ENCODE measurements at regions not wholly inside any gene's neighbourhood (a gene's known extent, or its start where the extent isn't known, plus 50 kb on each side); places are given as distances from the start of the nearest gene placed in this dataset.
"Not testable (repeated sequence)": the region's sequence is repeated elsewhere in the genome, so short reads cannot be mapped to it uniquely, and the experiment has no call there.

DNA sequence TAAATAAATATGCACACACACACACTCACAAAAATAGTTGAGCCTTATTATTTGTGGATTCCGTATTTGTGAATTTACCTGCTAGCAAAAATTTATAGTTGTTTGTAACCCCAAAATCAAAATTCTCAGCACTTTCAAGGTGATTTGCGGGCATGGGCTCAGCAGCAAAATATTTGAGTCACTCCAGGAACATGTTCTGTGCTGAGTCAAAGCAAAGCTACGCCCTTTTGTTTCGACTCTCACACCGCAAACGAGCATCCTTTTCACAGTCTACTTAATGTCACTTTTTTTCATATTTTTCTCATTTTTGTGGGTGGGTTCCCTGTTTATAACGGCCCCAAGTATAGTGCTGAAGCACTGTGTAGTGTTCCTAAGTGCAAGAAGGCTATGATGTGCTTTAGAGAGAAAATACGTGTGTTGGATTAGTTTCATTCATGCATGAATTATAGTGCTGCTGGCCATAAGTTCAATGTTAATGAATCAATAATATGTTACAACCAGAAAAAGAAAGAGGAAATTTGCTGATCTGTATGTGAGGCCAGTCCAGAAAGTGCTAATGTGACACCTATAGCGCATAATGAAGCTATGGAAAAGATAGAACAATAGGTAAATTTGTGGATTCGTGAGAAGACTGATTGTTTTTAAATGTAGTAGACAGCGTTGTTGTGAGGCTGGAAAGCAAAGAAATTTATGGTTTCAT is 723.2 kb upstream of the AGA start:
- DNase-seq (ENCODE audit: low read depth in 2 of 2), result no peak

DNA sequence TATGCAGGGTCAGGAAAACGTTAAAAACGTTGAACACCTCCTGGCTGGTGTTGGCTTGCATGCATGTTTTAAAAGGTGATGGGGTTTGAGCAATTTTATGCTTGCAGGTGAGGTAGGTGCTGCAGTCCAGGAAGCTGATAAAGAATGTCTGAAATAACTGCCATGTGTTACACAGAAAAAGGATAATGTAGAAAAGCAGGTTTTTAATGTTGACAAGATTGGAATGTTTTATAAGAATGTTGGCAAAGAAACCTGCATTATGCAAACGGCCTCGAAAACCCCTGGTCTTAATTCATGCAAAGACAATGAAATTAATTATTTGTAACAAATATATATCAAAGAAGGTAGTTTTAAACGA is 723.7 kb upstream of the AGA start:
- no peak for DNase-seq (ENCODE audit: low read depth in 2 of 2)

DNA sequence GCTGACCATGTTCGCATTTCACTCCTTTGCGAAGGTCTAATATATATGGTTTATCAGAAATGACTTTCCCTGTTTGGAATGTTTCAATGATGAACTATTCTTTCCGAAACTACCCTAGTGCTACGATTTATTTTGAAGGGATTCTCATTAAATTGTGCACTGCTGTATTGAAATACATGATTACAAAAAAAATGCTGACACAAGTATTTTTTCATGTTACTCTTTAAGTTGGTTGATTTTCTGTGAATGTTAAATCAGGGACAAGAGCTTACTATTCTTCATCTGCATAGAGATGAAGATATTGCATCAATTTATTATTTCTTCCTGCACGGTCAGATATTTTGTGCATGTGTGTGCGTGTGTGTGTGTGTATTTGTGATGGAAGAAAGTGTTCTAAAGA is 731.5 kb upstream of the AGA start:
- DNase-seq (ENCODE audit: low read depth in 2 of 2), result no peak

DNA sequence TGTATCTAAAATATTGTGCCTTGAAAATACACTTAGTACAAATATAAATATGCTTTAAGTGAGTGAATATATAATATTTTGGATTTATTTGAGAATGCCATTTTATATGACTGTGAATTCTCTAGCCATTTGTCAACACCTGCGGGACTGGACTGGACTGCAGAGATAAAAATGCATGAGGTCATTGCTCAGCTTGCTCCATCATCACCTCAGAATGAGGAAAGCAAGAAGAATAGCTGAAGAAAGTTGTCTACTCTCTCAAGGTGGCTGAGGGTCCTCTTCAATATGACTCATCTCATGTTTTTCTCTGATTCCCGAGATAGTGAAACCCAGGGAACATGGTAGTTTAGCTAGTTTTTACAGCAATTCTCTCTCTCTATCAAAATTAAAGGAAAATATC is 732.5 kb upstream of the AGA start:
- no peak for DNase-seq (ENCODE audit: low read depth in 2 of 2)

DNA sequence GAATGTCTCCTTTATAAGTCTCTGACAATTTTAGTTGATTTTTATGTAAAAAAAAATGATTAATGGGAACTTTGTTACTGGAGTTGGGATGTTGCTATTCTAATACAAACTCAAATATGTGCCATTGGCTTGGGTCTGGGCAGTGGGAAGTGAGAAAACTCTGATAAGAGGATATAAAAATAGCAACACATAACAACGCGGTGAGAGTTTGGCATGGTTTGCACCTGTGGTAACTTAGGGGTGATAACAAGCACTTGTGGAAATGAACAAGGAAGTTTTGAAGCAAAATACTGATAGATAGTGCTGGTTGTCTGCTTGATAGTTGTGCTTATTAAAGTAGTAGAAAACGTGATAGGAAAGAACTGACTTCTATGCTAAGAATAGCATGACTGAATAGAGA is 743.3 kb upstream of the AGA start:
- DNase-seq (ENCODE audit: low read depth in 2 of 2), result no peak

DNA sequence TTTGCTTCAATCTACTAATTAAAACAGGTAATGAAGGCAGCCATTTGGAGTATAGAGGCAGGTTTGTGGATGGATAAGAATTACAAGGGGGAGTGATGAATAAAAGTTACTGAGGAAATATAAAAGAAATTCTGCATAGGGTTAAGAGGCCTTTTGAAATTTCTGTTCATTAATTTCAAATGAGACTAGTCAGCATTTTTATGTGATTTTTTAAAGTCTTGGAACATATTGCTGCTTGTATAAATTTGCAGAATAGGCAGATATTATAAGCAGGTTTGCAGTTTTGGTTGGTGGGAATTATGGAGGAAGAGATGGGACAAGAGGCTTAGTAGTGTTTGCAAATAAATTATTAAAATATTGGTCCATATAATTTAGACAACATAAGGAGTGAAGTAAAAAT is 750.4 kb upstream of the AGA start:
- DNase-seq (ENCODE audit: low read depth in 2 of 2), result no peak

DNA sequence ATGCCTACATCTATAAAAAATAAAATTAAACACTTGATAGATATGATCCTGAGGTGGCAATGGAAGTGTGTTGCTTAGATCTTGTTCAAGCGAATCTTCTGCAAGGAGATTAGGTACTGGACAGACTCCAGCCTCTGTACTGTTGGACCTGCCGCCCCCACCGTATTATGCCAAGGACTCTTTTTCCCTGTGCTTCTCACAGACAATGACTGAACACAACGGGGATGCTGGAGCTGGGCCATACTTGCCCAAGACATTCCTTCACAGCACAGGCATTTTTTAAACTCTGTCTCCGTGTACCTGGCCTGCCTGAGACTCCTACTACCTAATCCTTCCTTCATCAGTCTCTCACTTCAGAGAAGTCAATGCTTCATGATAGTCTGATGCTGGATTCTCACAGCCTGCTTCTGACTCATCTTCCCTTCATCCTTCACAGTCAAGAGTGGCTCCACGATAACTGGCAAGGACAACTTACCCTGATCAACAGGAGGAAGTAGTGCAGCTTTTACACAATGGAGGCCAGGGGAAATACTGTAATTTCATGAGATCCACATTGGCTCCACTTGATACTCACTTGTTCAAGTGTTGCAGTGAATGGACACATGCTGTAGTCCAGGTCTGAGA is 754.6 kb upstream of the AGA start:
- DNase-seq (ENCODE audit: low read depth in 2 of 2), result no peak

DNA sequence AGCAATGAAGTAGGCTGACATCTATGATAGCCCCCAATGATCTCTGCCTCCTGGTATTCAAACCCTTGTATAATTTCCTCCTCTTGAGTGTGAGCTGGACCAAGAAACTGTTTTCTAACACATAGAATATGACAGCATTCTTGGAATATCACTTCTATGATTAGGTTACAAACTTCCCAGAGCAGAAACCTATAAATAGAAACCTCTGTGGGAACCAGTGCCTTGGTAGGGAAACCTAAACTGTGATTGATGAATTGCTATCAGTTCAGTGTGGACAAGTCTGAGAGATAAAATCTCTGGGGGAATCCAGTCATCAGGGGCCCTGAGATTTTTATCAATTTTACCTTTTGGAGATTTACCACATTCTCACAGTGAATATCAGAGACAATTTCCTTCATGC is 756.5 kb upstream of the AGA start:
- DNase-seq (ENCODE audit: low read depth in 2 of 2), result no peak

DNA sequence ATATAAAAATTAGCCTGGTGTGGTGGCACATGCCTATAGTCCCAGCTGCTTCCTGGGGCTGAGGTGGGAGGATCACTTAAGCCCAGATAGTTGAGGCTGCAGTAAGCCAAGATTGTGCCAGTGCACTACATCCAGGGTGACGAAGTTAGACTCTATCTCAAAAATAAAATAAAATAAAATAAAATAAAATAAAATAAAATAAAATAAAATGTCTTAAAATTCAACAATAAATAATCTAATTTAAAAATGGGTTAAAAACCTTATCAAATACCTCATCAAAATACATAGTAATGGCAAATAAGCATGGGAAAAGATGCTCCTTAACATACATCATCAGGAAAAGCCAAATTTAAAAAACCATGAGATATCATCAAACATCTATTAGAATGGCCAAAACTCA is 760.2 kb upstream of the AGA start:
- no peak for DNase-seq (ENCODE audit: low read depth in 2 of 2)

DNA sequence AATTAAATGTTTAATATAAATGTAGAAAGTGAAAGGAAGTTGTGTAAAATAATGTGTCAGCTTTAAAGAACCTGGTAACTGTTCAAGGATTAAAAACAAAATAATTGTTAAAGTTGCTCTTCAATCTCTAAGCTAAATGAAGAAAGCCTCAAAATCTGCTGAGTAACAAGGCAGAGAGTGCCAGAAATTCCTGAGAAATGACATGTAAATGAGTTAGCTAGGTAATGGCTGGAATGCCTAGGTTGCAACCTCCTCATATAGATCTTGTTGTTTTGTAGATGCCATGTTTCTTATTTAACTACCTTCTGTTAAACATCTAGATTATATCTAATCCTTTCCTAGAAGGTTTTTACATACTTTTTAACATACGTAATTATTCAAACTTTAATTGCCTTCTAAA is 763.6 kb upstream of the AGA start:
- DNase-seq (ENCODE audit: low read depth in 2 of 2), result no peak

DNA sequence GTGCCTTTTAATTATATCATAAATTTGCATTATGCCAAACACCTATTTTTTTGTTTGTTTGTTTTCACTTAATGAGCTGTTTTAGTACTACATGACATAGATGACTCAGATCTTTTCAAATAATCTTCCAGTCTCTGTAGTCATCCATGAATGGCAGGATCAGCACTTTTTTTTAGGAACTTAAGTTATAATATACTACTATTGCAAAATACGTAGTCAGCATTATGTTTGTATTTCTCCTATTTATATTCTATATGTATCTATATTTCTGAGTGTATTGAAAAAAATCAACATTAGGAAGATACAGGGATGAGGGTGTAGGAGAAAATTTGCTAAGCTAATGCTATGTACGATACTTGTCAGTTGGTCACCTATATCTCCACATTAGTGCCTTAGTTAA is 773.1 kb upstream of the AGA start:
- no peak for DNase-seq (ENCODE audit: low read depth in 2 of 2)

DNA sequence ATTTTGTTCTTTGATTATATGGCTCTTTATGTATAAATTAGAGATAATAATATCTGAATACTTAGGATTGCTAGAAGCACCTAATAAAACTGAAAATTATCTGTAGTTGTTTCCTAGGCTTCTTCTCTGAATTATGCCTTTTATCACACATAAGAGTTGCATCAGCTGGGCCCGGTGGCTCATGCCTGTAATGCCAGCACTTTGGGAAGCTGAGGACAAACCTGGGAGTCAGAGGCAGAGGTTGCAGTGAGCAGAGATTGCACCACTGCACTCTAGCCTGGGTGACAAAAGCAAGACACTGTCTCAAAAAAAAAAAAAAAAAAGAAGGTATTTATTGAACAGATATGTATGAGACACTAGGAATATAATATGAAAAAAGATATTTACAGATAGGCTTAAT is 773.5 kb upstream of the AGA start:
- DNase-seq (ENCODE audit: low read depth in 2 of 2), result no peak

DNA sequence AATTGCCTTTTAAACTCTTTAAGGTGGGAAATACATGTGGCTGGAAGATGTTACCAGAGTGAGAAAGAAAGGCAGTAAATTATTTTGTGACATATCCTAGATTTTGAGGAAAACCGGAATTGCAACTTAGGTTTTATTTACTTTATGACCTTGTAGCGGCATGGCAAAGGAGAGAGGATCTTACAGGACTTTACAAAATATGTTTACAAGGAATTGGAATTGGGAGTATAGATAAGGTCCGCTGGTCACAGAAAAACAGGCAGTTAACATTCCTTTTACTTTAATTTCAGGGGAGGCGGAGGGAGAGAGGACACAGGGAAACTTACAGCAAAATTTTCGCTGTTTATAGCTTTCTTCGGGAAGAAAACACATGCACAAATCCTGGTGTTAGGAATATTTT is 784.2 kb upstream of the AGA start:
- DNase-seq (ENCODE audit: low read depth in 2 of 2), result not testable (repeated sequence)

DNA sequence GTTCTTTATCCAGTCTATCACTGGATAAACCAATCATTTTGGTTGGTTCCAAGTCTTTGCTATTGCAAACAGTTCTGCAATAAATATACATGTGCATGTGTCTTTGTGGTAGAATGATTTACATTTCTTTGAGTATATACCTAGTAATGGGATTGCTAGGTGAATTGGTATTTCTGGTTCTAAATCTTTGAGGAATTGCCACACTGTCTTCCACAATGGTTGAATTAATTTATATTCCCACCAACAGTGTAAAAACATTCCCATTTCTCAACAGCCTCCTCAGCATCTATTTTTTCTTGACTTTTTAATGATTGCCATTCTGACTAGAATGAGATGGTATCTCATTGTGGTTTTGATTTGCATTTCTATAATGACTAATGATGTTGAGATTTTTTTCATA is 791.7 kb upstream of the AGA start:
- no peak for DNase-seq (ENCODE audit: low read depth in 2 of 2)

DNA sequence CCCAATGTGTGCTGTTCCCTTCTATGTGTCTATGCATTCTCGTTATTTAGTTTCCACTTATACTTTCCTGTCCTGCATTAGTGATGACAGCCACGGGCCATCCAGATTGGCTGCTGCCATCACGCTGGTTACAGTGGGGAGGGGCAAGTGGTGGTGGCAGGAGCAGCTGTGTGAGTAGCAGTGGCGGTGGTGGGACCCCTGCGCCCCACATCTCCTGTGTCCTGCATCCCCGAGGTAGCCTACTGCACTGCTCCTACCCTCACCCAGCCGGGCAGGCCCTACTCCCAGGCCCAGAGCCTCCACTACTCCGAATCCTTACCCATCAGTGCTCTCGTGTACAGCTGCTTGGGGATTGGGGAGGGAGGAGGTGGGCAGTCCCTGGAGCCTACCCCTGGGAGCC is 798.7 kb upstream of the AGA start:
- DNase-seq (ENCODE audit: low read depth in 2 of 2), result no peak

DNA sequence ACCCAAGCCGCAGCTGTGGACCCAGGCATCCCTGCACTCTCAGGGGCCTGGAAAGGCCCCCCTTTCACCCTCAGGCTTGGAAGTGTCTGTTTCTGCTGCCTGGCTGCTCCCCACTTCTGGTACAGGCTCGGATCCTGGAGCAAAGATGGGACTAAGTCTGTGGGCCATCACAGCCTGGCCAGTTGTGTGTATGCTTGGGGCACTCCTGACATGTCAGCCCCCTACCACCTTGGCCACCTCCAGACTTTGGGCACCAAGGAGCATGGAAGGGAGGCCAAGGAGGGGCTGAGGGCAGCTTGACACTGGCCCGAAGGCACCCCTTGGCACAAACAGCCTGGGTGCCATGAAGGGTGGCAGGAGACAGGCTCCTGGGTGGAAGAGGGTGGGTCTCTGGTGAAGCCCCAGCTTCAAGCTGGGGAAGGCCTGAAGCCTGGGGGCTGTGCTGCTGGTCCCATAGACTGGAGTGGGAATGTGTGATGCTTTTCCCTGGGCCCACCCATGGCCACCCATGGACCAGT is 799.4 kb upstream of the AGA start:
- DNase-seq (ENCODE audit: low read depth in 2 of 2), result no peak

DNA sequence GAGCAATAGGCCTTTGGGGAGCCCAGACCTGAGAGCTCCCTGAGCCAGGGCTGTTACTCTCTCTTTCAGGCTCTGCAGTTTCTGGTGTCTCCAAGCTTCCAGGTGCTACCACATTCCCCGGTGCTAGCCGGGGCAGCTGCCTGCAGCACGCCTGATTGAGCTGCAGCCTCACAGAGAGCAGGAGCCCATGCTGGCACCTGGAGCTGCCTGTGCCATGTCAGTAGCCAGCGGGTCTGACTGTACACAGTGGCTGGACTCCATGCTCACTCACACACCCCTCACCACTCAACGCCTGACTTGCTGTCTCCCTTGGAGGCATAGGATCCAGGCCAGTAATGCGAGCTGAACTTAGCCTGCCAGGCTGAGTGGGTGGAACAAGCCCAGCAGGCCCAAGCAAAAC is 800.4 kb upstream of the AGA start:
- DNase-seq (ENCODE audit: low read depth in 2 of 2), result no peak

DNA sequence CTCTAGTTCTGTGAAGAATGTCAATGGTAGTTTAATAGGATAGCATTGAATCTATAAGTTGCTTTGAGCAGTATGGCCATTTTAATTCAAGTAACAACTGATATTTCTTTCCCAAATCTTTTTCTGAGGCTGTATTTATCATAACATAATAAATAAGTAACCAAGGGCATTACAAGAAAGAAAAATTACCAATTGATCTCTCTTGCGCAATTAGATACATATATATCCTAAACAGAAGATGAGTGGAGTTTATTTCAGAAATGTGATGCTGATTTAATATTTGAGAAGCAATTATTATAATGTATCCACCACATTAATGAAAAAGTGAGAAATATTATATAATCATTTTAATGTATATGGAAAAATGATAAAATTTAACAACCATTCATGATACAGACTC is 802.5 kb upstream of the AGA start:
- no peak for DNase-seq (ENCODE audit: low read depth in 2 of 2)

DNA sequence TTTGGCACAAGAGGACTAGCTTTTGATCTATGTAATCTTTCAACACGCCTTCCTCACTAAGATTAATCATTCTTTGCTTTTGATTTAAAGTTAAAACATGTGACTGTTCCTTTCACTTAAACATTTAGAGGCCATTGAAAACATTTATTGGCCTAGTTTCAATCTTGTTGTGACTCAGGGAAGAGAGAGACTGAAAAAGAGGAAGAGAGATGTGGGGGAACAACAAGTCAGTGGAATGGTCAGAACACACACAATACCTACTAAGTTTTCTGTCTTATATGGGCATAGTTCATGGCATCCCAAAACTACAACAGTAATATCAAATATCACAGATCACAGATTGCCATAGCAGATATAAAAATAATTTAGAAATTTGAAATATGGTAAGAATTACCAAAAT is 812.9 kb upstream of the AGA start:
- no peak for DNase-seq (ENCODE audit: low read depth in 2 of 2)

DNA sequence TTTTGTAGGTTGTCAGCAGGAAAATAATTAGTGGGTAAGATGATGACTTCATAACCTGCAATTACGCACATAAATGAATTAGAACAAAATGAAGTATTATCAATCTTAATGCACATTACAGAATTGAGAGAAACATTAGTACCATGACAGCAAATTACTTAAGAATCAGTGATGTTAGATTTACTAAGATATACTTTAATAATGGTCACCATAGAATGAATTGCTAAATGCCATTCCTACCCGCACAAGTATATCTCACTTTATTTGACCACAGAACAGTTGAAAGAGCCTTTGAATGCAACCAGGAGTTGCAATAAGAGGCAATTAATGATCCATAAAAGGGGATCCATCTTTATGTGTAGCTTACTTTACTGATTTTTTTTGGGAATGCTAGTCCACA is 816.4 kb upstream of the AGA start:
- no peak for DNase-seq (ENCODE audit: low read depth in 2 of 2)

DNA sequence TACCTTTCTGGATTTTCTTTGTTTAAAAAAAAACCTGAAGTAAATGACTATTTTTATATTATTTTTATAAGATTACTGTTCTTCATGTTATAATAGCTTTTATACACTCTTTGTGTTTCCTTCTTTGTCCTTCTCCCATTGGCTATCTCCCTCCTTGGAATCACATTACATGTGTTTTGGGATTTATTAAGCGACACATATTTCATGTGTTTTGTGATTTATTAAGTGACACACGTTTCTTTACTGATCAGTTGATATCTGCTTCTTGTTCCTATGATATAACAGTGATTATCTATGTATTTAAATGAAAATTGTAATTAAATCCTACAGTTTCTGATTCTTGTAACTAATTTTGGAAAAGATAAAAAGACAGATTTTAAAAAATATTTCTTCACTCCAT is 817.3 kb upstream of the AGA start:
- no peak for DNase-seq (ENCODE audit: low read depth in 2 of 2)

DNA sequence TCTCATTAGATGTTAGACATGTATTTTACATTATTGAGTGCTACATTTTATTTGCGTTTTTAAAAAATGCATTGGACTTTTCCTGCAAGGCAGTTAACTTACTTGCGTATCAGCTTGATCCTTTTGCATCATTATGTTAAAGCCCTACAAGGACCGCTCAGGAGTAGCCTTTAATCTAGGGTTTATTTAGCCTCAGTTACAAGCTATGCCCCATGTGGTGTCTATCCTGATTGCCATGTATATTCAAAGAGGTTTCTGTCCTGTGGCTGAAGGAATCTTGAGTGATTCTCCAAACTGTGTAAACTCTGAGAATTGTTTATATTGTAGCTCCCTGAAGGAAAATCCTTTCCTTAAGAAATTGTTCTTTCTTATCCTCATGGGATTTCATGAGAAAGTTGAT is 821.8 kb upstream of the AGA start:
- no peak for DNase-seq (ENCODE audit: low read depth in 2 of 2)

DNA sequence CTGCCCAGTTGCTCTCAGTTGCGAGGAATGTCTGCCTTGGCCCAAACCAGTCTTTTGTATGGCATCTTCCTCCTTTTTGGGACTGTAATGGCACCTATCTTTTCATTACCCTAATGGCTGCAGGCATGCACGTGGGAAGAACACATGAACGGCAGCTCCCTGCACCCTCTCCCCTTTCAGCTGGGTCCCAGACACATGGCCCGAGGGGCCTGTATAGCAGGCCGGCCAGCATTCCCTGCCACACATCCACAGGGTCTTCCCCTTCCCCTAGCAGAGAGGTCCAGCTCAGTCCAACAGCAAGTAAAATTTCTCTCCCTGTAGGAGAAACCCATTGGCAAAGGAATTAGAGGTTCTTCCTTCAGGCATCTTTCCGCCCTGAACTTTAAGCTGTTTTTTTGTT is 829.1 kb upstream of the AGA start:
- DNase-seq (ENCODE audit: low read depth in 2 of 2), result no peak

DNA sequence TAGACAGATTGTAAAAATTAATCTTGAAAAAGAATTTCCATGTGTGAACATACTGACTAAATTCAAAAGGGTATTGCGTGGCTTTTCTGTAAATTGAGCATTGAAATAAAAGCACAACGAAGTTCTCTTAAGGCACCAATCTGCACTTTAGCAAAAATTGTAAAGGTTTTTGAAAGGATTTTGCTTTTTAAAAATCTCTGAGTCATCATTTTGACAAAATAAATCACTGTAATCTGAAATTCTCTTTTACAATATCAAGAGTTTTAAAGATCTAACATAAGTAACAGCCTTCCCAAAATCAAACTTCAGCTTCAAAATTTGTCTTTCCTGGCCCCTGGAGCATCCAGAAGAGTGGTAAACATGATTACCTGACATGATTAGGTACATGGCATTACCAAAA is 830.9 kb upstream of the AGA start:
- DNase-seq (ENCODE audit: low read depth in 2 of 2), result no peak

Data from stimulated activated CD8-positive, alpha-beta memory T cell treated with anti-CD3 and anti-CD28 coated beads, Interleukin-7, amount 100 ng/mL, for 1 hour (primary cell).